ENCODE measurements at regions not wholly inside any gene's neighbourhood (a gene's known extent, or its start where the extent isn't known, plus 50 kb on each side); places are given as distances from the start of the nearest gene placed in this dataset.

GRCh38 chr3:152646004-152646403 is 188.9 kb upstream of the P2RY1 start (continued):
- TF ChIP-seq E2F6 (IDR thresholded peaks at IDR 0.05; ENCODE audit: borderline replicate concordance in 1 of 2, extremely low read depth in 1 of 2, insufficient read depth in 1 of 2, insufficient read length in 1 of 2, low read depth in 1 of 2, low read length in 1 of 2, poor library complexity in 1 of 2, severe bottlenecking in 1 of 2), result no peak
- TF ChIP-seq FOXM1 (IDR thresholded peaks at IDR 0.05; ENCODE audit: low read depth), result no peak
- no peak for TF ChIP-seq FOXM1 (CRISPR knock-in tag; IDR thresholded peaks at IDR 0.05; ENCODE audit: low read depth)
- TF ChIP-seq ZNF408 (CRISPR knock-in tag; IDR thresholded peaks at IDR 0.05; ENCODE audit: low read depth), result no peak

GRCh38 chr3:152650177-152650576 is 184.8 kb upstream of the P2RY1 start:
- no peak overlapping the region for H3K27ac ChIP-seq (ENCODE audit: extremely low read depth, low read depth, low read length)
- H3K9me3 ChIP-seq (replicated peaks; ENCODE audit: control insufficient read depth, insufficient read depth, low read depth, low read length), result no peaks in the 10 kb centered on the region
- CTCF ChIA-PET (ENCODE audit: low intra/inter-chr PET ratio), result no interaction called here
- no peak overlapping the region; a peak in 1 of 4 replicates for H3K9ac ChIP-seq (ENCODE audit: insufficient read depth in 1 of 2, low read depth in 2 of 2, low read length in 2 of 2)
- no peaks in the 10 kb centered on the region for H3K27me3 ChIP-seq (ENCODE audit: control insufficient read depth in 2 of 2, insufficient read depth in 2 of 2, low read length in 2 of 2)
- H3K4me1 ChIP-seq (replicated peaks in 1 of 2; ENCODE audit: control insufficient read depth in 2 of 2, insufficient read depth in 2 of 2, low read length in 2 of 2), result peaks cover 0 to 16% of the 10 kb centered on the region in 2 experiments; a peak in 4 of 5 replicates
- ATAC-seq (peak; percentile 39), DNase-seq (ENCODE audit: extremely low read depth in 1 of 4, low spot score in 3 of 4) (no peak), FAIRE-seq (peak; percentile 51)
- H3K9me1 ChIP-seq (ENCODE audit: control insufficient read depth, insufficient read depth, low read length), result no peaks in the 10 kb centered on the region
- H3K4me2 ChIP-seq (ENCODE audit: insufficient read depth, low read length), result no peak overlapping the region
- BruUV-seq (replicated peaks), result no TSS peak
- H4K20me1 ChIP-seq (replicated peaks; ENCODE audit: control insufficient read depth, insufficient read depth, low read length), result no peaks in the 10 kb centered on the region
- POLR2A ChIA-PET, result interaction anchor here (0.6 to 2.1 kb wide), 2 partner anchors 11 to 663 kb away, joined by 3 to 7 read pairs; no protein-coding TSS in a partner anchor
- in situ Hi-C loops (cut with MboI), result no loop called here
- no peaks in the 10 kb centered on the region for H3K79me2 ChIP-seq (ENCODE audit: control insufficient read depth, insufficient read depth, low read length)
- H2AFZ ChIP-seq (ENCODE audit: low read depth, low read length), result peak overlapping the region; percentile 53
- 34% methylated on average over 4 of the region's 4 CpGs for WGBS (ENCODE audit: insufficient coverage, low coverage, missing lambda C conversion rate)
- intact Hi-C loops (cut with micrococcal nuclease), result no loop called here
- no peak overlapping the region for H3K4me3 ChIP-seq
- no peaks in the 10 kb centered on the region for H3K36me3 ChIP-seq (ENCODE audit: control insufficient read depth, insufficient read depth, low read length)
- TF ChIP-seq ZFP1 (CRISPR knock-in tag; IDR thresholded peaks at IDR 0.05) (no peak), FOXP1 (CRISPR knock-in tag; IDR thresholded peaks at IDR 0.05) (no peak), NR2F6 (CRISPR knock-in tag; IDR thresholded peaks at IDR 0.05) (no peak), ZSCAN32 (CRISPR knock-in tag; IDR thresholded peaks at IDR 0.05) (no peak), HIVEP1 (CRISPR knock-in tag; IDR thresholded peaks at IDR 0.05) (no peak), TAF9B (IDR thresholded peaks at IDR 0.05; ENCODE audit: partially characterized antibody) (no peak), THAP7 (CRISPR knock-in tag; IDR thresholded peaks at IDR 0.05) (no peak)
- TF ChIP-seq, protein P1, sequence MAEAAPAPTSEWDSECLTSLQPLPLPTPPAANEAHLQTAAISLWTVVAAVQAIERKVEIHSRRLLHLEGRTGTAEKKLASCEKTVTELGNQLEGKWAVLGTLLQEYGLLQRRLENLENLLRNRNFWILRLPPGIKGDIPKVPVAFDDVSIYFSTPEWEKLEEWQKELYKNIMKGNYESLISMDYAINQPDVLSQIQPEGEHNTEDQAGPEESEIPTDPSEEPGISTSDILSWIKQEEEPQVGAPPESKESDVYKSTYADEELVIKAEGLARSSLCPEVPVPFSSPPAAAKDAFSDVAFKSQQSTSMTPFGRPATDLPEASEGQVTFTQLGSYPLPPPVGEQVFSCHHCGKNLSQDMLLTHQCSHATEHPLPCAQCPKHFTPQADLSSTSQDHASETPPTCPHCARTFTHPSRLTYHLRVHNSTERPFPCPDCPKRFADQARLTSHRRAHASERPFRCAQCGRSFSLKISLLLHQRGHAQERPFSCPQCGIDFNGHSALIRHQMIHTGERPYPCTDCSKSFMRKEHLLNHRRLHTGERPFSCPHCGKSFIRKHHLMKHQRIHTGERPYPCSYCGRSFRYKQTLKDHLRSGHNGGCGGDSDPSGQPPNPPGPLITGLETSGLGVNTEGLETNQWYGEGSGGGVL (CRISPR knock-in tag; IDR thresholded peaks at IDR 0.05), result no peak
- TF ChIP-seq, protein P2, sequence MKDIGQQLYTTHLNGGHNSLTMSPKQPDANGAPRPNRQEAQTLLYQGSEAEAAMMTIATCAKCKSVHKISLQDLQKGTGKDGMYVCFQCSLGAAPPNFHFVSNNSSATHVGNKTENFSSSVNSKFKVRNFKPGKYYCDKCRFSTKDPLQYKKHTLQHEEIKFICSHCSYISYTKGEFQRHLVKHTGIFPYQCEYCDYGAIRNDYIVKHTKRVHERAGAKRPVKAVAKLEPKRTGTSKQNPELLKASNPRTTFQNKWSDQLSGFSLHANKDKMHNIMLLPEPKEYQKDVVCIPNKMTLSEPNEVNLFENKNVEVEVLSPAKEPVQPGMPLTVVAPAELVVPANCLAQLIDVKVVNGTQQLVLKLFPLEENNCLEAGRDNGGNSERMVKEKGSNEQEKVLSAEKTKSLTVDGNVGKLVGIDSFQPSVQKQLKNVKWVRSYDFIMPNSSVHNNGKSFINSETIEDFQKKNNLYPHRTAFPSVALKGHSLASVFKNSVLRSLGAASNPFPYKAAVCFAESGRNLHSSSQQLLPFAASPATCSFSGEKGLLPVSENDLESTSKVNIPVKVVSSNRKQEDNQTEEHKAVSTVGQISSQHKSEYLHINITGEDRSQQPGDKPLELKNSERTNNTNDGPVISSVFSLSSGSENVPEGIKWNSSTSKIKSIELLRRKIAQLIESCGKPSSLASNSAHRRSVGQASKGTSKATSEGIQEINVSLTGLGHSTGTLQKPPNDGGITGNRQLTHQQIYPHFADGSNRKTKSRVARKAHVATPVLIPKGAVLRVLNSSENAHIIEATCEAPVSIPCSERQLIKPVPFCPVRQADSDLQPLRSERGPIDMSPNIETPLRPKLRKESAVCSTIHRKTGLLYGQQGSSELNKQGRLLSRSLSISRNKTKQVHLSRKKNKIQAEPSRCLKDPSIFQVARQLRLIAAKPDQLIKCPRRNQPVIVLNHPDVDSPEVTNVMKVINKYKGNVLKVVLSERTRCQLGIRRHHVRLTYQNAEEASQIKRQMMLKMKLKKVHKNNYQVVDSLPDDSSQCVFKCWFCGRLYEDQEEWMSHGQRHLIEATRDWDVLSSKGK (CRISPR knock-in tag; IDR thresholded peaks at IDR 0.05), result no peak

All from K562 (cell line).